ENCODE measurements at regions not wholly inside any gene's neighbourhood (a gene's known extent, or its start where the extent isn't known, plus 50 kb on each side); places are given as distances from the start of the nearest gene placed in this dataset.

GRCh38 chr2:118496870-118497611 lies 350.4 kb downstream of the EN1 start (continued):
- TF ChIP-seq, protein P1, sequence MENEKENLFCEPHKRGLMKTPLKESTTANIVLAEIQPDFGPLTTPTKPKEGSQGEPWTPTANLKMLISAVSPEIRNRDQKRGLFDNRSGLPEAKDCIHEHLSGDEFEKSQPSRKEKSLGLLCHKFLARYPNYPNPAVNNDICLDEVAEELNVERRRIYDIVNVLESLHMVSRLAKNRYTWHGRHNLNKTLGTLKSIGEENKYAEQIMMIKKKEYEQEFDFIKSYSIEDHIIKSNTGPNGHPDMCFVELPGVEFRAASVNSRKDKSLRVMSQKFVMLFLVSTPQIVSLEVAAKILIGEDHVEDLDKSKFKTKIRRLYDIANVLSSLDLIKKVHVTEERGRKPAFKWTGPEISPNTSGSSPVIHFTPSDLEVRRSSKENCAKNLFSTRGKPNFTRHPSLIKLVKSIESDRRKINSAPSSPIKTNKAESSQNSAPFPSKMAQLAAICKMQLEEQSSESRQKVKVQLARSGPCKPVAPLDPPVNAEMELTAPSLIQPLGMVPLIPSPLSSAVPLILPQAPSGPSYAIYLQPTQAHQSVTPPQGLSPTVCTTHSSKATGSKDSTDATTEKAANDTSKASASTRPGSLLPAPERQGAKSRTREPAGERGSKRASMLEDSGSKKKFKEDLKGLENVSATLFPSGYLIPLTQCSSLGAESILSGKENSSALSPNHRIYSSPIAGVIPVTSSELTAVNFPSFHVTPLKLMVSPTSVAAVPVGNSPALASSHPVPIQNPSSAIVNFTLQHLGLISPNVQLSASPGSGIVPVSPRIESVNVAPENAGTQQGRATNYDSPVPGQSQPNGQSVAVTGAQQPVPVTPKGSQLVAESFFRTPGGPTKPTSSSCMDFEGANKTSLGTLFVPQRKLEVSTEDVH (IDR thresholded peaks at IDR 0.05; ENCODE audit: low read depth, partially characterized antibody): no peak
- TF ChIP-seq GABPA (IDR thresholded peaks at IDR 0.05; ENCODE audit: low read depth) (no peak), CEBPB (IDR thresholded peaks at IDR 0.05; ENCODE audit: borderline replicate concordance in 1 of 2, low read depth in 2 of 2, low read length in 2 of 2) (no peak), HDGF (IDR thresholded peaks at IDR 0.05) (no peak), IRF5 (IDR thresholded peaks at IDR 0.05; ENCODE audit: borderline replicate concordance) (no peak), RELB (IDR thresholded peaks at IDR 0.05; ENCODE audit: low read depth) (no peak), HCFC1 (IDR thresholded peaks at IDR 0.05; ENCODE audit: low read length) (no peak), SREBF1 (IDR thresholded peaks at IDR 0.05; ENCODE audit: low read length) (no peak), KAT2A (conservative IDR thresholded peaks at IDR 0.05; ENCODE audit: control insufficient read depth, low read depth, low read length) (no peak), NR2C2 (IDR thresholded peaks at IDR 0.05; ENCODE audit: borderline replicate concordance, control insufficient read depth, insufficient read length, low read depth) (no peak), SMC3 (IDR thresholded peaks at IDR 0.05; ENCODE audit: borderline replicate concordance, low read length) (no peak), MTA3 (IDR thresholded peaks at IDR 0.05; ENCODE audit: borderline replicate concordance, low read length) (no peak), EZH2 (IDR thresholded peaks at IDR 0.05; ENCODE audit: borderline replicate concordance, control insufficient read depth, low read depth, low read length) (no peak), IRF3 (IDR thresholded peaks at IDR 0.05) (no peak)
- TF ChIP-seq, protein P2, sequence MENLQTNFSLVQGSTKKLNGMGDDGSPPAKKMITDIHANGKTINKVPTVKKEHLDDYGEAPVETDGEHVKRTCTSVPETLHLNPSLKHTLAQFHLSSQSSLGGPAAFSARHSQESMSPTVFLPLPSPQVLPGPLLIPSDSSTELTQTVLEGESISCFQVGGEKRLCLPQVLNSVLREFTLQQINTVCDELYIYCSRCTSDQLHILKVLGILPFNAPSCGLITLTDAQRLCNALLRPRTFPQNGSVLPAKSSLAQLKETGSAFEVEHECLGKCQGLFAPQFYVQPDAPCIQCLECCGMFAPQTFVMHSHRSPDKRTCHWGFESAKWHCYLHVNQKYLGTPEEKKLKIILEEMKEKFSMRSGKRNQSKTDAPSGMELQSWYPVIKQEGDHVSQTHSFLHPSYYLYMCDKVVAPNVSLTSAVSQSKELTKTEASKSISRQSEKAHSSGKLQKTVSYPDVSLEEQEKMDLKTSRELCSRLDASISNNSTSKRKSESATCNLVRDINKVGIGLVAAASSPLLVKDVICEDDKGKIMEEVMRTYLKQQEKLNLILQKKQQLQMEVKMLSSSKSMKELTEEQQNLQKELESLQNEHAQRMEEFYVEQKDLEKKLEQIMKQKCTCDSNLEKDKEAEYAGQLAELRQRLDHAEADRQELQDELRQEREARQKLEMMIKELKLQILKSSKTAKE (IDR thresholded peaks at IDR 0.05; ENCODE audit: low read depth, poor library complexity, severe bottlenecking): no peak

All from GM12878 (cell line).